NCI-H187 (cell line): ENCODE measurements at regions not wholly inside any gene's neighbourhood (a gene's known extent, or its start where the extent isn't known, plus 50 kb on each side); places are given as distances from the start of the nearest gene placed in this dataset.
"Not testable (repeated sequence)": the region's sequence is repeated elsewhere in the genome, so short reads cannot be mapped to it uniquely, and the experiment has no call there.

Experiments used
- DNase-seq, 2 experiments: peaks; one replicate each; lab custom pipeline; 2025; lab: John Stamatoyannopoulos, UW

DNA sequence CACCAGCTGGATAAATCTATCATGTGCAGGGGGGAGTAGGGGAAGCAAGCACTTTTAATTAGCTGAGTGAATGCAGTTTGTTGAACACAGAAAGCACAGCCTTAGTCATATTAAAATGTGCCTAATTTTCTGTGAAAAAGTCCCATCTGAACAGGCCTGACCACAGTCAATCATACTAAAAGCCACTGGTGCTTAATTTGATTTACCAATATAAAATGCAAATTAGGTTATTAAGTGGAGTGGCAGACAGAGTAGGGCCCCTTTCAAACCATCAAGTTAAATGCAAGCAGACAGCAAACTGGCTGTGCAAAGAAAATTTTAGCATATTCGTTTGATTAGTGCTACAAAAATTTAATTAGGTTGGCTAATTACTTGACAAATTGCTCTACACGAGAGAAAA lies 176.1 kb downstream of the ISL1 start:
- DNase-seq: no peak

DNA sequence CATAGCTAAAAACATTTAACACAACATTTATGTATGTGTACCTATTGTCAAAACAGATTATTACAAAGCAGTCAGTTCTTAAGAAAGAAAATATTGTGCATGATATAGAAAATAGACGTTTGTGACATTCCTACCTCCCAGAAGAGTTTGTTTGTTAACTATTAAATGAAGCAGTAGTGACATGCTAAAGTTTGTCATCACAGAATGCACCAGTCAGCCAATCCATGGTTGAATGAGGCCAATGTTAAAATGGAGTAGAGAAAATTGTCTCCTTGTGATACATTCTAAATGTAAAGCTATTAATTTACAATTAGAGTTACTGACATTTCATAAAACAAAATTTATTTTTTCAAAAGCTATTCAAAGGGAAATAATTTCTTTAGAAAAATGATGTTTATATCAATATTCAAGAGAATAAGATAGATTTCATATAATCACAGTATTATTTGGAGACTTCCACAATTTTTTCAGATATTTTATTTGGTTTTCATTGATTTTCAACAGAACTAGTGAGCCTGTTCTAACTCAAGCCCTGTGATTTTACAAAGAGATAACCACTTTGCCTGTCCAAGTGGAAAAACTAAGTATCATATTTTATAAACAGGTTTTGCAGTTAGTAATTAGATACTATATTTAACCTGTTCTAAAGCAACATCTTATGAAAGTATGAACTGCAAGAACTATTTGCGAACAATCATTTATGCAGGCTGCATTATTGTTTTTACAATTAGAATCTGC lies 176.8 kb downstream of the ISL1 start:
- no peak for DNase-seq

- DNase-seq: no peak
Observed at GRCh38 chr5:51566953-51567352, 183.7 kb downstream of the ISL1 start.

- DNase-seq: no peak
Observed at GRCh38 chr5:51567636-51568035, 184.4 kb downstream of the ISL1 start.

GRCh38 chr5:51573835-51574234 lies 190.6 kb downstream of the ISL1 start:
- DNase-seq: no peak

- no peak for DNase-seq
Observed at GRCh38 chr5:51582871-51583394, 199.7 kb downstream of the ISL1 start.

- DNase-seq: no peak
Observed at GRCh38 chr5:51598026-51598425, 214.8 kb downstream of the ISL1 start.

GRCh38 chr5:51599587-51599986 lies 216.3 kb downstream of the ISL1 start:
- DNase-seq: no peak

DNA sequence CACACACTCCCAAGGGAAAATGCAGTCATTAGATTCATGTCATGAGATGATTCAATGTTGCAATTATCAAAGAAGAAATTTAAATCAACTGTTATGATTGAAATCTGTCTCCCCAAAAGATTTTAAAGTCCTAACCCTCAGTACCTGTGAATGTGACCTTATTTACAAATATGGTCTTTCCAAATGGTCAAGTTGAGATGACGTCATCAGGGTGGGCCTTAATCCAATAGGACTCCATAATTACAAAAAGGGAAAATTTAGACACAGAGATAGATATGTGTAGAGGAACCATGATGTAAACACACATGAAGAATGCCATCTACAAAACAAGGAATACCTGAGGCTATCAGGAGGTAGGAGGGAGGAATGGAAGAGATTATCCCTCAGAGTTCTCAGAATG lies 221.1 kb downstream of the ISL1 start:
- no peak for DNase-seq

- no peak for DNase-seq
Observed at GRCh38 chr5:51606921-51607320, 223.7 kb downstream of the ISL1 start.

- DNase-seq: no peak
Observed at GRCh38 chr5:51618234-51618633, 235.0 kb downstream of the ISL1 start.

DNA sequence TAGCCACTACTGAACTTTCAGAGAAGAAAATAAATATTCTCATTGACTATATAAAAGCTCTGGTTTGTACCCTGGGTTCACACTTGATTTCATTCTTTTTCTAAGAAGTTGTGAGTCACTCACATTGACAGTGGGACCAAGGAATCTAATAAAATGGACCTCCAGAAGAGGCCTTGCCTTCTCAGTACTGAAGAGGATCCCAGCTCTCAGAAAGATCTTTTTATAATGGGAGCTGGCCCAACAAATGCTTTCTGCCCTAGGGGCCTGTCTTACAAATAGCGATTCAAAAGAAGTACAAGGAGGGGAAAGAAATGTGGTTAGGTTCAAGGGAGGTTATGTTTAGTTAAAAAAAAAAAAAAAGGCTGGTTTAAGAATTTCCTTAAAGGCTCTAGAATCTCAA lies 237.9 kb downstream of the ISL1 start:
- no peak for DNase-seq

- DNase-seq: no peak
Observed at GRCh38 chr5:51622161-51622790, 239.0 kb downstream of the ISL1 start.

DNA sequence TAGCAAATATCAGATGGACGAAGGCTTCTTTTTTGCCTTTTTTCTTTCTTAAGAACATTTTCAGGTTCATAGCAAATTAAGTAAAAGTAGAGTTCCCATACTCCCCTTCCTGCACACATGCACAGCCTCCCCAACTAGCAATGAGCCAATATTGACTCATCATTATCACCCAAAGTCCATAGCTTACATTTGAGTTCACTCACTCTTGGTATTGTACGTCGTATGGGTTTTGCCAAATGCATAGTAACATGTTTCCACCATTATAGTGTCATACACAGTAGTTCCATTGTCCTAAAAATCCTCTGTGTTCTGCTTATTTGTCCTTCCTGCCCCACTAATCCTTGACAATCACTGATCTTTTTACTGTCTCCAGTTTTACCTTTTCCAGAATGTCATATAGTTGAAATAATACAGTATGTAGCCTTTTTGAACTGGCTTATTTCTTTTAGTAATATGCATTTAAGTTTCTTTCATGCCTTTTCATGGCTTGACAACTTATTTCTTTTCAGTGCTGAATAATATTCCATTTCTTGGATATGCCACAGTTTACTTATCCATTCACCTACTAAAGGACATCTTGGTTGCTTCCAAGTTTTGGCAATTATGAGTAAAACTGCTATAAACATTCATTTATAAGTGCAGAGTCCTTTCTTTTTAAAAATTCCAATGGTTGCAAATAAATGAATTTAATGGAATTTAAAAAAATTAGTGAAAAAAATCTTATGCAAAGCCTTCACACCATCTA lies 242.1 kb downstream of the ISL1 start:
- DNase-seq: no peak

GRCh38 chr5:51632027-51632426 lies 248.8 kb downstream of the ISL1 start:
- DNase-seq: no peak

- no peak for DNase-seq
Observed at GRCh38 chr5:51632793-51633192, 249.5 kb downstream of the ISL1 start.

GRCh38 chr5:51636973-51637372 lies 253.7 kb downstream of the ISL1 start:
- not testable (repeated sequence) for DNase-seq

DNA sequence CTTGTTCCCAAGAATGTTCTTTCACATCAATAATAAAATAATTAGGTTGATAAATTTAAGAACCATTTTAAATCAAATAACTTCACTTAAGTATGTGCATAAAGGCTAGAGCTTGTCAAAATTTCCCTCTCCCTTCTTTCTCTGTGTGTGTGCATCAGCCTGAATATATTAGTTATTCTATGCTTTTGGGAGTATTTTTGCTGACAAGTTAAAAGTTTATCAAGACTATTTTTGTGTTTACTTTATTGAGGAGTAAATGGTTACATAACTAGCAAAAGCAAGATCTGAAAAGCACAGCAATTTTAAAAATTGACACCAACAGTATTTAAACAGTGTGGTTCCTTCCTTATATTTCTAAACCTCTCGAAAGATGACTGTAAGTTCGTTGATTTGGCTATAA lies 261.7 kb downstream of the ISL1 start:
- DNase-seq: no peak

DNA sequence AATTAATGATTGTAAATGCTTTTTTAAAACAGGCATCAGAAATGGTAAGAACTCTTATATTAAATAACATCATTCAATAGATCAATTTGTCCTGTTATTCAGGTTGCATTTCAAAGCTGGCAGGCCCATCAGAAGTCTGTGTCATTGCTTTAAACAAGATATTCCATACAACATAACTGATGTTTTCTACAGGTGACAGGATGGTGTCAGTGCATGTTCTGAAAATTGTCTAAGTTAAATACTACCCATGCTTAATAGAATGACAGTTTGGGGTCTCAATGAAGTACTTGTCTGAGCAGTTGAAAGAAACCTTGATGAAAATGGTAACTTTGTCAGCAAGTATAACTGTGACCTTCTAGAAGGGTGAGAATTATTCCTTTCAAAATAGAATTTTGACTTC lies 263.2 kb downstream of the ISL1 start:
- DNase-seq: no peak

GRCh38 chr5:51650824-51651223 lies 267.6 kb downstream of the ISL1 start:
- no peak for DNase-seq

DNA sequence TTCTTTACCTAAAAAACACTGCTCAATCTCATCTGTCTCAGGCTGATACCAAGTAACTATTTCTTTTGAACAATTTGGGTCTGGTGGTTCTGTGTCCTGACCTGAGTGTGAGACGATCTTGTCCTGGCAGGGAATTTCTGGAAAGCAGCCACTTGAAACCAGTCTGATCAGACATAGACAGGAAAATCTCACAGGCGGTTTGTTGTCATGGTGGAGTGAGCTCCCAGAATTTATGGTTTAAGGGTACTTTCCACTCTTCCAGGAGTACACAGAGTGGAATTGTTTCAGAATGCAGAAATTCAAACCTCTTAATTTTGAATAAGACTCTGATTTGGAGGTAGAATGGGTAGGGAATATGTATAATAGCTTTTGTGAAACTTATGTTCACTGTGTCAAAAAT lies 268.2 kb downstream of the ISL1 start:
- DNase-seq: no peak

DNA sequence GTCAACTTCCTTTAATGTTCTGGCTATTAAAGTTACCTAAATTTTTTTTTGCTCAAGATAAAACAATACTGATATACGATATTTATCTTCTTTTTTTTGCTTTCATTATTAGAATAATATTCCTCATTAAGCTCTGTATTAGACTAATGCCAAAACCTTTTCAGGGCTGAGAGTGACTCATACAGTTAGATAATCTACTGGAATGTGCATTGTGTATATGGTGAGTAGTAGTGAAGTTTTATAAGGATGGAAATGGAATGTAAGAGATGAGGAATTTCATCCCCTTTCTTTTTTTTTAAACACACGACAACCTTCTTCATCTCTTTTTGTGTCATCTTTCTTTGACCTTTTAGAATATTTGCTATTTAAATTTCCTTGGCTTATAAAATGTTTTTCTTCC lies 268.6 kb downstream of the ISL1 start:
- DNase-seq: no peak

DNA sequence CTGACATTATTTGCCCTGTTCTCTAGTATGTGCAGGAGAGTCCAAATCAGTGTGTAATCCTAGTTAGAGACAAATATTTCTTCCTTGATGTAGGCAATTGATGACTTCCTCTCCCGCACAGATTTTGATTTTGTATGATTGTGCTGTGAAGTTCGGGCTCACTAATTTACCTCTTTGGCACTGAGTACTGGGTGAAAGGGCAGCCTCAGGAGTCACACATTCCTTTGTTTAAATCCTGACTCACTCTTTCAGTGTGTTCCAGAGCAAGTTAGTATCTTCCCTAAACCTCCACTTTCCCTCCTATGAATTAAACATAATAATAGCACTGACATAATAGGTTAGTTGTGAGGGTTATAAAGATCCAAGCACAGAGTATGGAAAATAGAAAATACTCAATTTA lies 269.7 kb downstream of the ISL1 start:
- DNase-seq: no peak
